Ovary (tissue), 7 donors: ENCODE measurements at regions not wholly inside any gene's neighbourhood (a gene's known extent, or its start where the extent isn't known, plus 50 kb on each side); places are given as distances from the start of the nearest gene placed in this dataset.

ENCODE experiments used
- DNase-seq, 5 donors: peaks; one replicate each; pipeline ENCODE4 v3.0.0-alpha.2; 2019 to 2020
- H3K27ac ChIP-seq, 2 donors: fragments of 200-600 bp; one replicate each; pipeline versions ENCODE4 v1.5.1 to v1.8.0; 2019 to 2022
- H3K27me3 ChIP-seq: fragments of 200-600 bp; one replicate; pipeline ENCODE4 v1.8.0; 2022
- H3K36me3 ChIP-seq: fragments of 200-600 bp; sonication (generic); one replicate; pipeline ENCODE4 v1.5.1; 2019
- H3K4me1 ChIP-seq: one replicate; pipeline ENCODE4 v1.8.1; 2013; ENCODE audit warnings: mild to moderate bottlenecking, moderate library complexity; ENCODE audit not compliant: insufficient read depth
- H3K4me3 ChIP-seq: fragments of 200-600 bp; sonication (generic); one replicate; pipeline ENCODE4 v1.5.1; 2017
- H3K9me3 ChIP-seq, 2 donors: fragments of 200-600 bp in 1 of 2; sonication (generic) in 1 of 2; one replicate each; pipeline versions ENCODE4 v1.5.1 to v1.8.1; 2013 to 2019; ENCODE audit warnings: mild to moderate bottlenecking in 1 of 2, moderate library complexity in 1 of 2
- CTCF ChIP-seq, 3 donors: fragments of 450-650 bp in 2 of 3; fragments of 200-600 bp in 1 of 3; IDR thresholded peaks; one replicate each; pipeline versions ENCODE4 v1.5.1 to v1.8.0; 2016 to 2022; ENCODE audit warnings: antibody characterized with exemption in 3 of 3, mild to moderate bottlenecking in 1 of 3
- EP300 ChIP-seq: sonication (generic); formaldehyde crosslinking; IDR thresholded peaks from one replicate; pipeline ENCODE4 v1.6.1; 2017; ENCODE audit warnings: antibody characterized with exemption
- POLR2A ChIP-seq: fragments of 450-650 bp; IDR thresholded peaks from one replicate; pipeline ENCODE4 v1.6.1; 2017; ENCODE audit warnings: antibody characterized with exemption, mild to moderate bottlenecking, moderate library complexity
- WGBS, 3 donors: extraction: QIAGEN DNeasy Blood & Tissue Kit in 1 of 3; methylation state at CpG; one replicate each; pipeline versions ENCODE4 v1.1.5 to v1.1.7; 2013 to 2017; 5-methylcytosine and 5-hydroxymethylcytosine counted together
- intact Hi-C, 4 donors: fragments of 100-400 bp; cut with DNase I; formaldehyde crosslinking; loops; one replicate each; pipeline versions ENCODE4 v1.11.0 to v1.15.1; 2022 to 2023
- donor health status: DM: no; HTN: no; CAD: no; lungs with moderate emphysema.
- donor health status: DM: no; HTN: no; CAD: no.
- donor health status: Bipolar disorder and iron deficiency.
- donor health status: DM: no; HTN: no; CAD: no.
- donor health status: DM: yes; HTN: yes; CAD: no.

DNA sequence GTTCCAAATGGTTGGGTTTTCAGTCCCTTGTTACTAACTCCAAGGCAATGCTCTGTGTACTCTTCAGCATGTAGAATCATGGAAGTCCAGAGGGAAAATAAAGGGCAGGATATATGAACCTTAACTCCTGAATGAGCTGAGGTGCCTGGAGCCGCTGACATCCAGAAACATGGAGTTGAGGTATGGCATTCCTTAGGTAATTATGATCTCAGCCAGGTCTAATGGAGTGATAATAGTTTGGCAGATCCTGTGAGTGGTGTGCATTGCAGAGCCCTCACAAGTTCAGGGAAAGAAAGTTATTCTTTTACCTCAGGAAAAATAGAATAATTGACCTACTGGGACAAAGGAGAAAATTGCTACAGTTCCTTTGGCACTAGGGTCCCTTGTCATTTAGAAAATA lies 369.1 kb downstream of the ZNF608 start:
- TF ChIP-seq POLR2A (no peak), EP300 (no peak), CTCF (IDR thresholded peaks at IDR 0.05) (no peak)
- Histone ChIP-seq H3K4me3 (no peak overlapping the region), H3K27ac (no peak overlapping the region), H3K27me3 (no peaks in the 10 kb centered on the region), H3K9me3 (no peaks in the 10 kb centered on the region), H3K4me1 (no peaks in the 10 kb centered on the region), H3K36me3 (no peaks in the 10 kb centered on the region)
- intact Hi-C loops, result no loop called here
- WGBS, 3 donors, result 89 to 100% (median 91%) methylated on average over 1 of the region's 1 CpG
- DNase-seq, result no peak

- 95 to 98% (median 97%) methylated on average over 3 of the region's 3 CpGs for WGBS, 3 donors
- intact Hi-C loops, result no loop called here
- Histone ChIP-seq H3K27ac (no peak overlapping the region), H3K4me1 (no peaks in the 10 kb centered on the region), H3K27me3 (no peaks in the 10 kb centered on the region), H3K36me3 (no peaks in the 10 kb centered on the region), H3K4me3 (no peak overlapping the region), H3K9me3 (no peaks in the 10 kb centered on the region)
- no peak for TF ChIP-seq CTCF (IDR thresholded peaks at IDR 0.05)
- no peak for TF ChIP-seq POLR2A
- no peak for TF ChIP-seq EP300
- no peak for DNase-seq
Measured at GRCh38 chr5:124373883-124374282, 372.6 kb downstream of the ZNF608 start.

DNA sequence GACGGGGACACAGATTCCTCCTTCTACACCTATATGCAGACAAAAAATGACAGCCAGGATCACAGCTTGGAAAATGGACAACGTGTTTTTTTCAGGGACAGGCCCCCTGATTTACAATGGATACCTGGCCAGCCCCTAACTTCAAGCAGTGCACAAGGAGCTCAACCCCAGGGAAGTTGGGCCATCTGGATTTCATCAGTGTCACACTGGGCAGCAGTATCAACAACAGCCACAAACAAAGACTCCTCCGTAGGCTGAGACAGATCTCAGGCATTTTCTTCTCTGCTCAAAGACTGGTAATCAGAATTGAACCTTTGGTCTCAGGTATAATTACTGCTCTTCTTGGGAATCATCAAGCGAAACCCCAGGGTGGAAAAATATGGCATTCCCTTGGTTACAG lies 374.0 kb downstream of the ZNF608 start:
- Histone ChIP-seq H3K9me3 (no peaks in the 10 kb centered on the region), H3K27me3 (no peaks in the 10 kb centered on the region), H3K27ac (no peak overlapping the region), H3K36me3 (no peaks in the 10 kb centered on the region), H3K4me3 (no peak overlapping the region), H3K4me1 (no peaks in the 10 kb centered on the region)
- TF ChIP-seq CTCF (IDR thresholded peaks at IDR 0.05) (no peak), POLR2A (no peak), EP300 (no peak)
- no peak for DNase-seq
- 76 to 85% (median 83%) methylated on average over 4 of the region's 4 CpGs for WGBS, 3 donors
- intact Hi-C loops, result no loop called here

- Histone ChIP-seq H3K36me3 (no peaks in the 10 kb centered on the region), H3K27ac (no peak overlapping the region), H3K4me3 (no peak overlapping the region), H3K9me3 (no peaks in the 10 kb centered on the region), H3K27me3 (no peaks in the 10 kb centered on the region), H3K4me1 (no peaks in the 10 kb centered on the region)
- no peak for DNase-seq
- 69 to 76% (median 75%) methylated on average over 4 of the region's 4 CpGs for WGBS, 3 donors
- TF ChIP-seq EP300, result no peak
- no peak for TF ChIP-seq POLR2A
- no peak for TF ChIP-seq CTCF (IDR thresholded peaks at IDR 0.05)
- intact Hi-C loops, result no loop called here
Measured at GRCh38 chr5:124371111-124371706, 375.2 kb downstream of the ZNF608 start.

DNA sequence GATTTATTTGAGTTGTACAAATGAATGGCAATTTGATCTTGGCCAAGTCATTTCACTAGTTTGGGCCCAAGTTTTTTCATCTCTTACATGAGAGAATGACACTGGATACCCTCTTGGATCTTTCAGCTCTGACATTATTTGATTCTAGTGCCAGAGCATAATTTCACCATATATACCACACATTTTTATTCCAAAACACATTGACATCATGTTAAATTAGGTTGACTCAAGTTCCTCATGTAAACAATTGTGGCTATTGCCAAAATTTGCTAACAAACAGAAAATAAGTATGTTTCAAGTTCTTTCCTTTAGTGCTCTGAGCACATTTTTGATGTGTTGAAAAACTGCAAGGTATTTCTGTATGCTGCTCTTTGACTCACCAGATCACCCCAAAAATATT lies 375.8 kb downstream of the ZNF608 start:
- no peak overlapping the region for H3K4me3 ChIP-seq
- no peaks in the 10 kb centered on the region for H3K4me1 ChIP-seq
- intact Hi-C loops, result no loop called here
- no peak for TF ChIP-seq EP300
- TF ChIP-seq CTCF (IDR thresholded peaks at IDR 0.05), result no peak
- no peak for TF ChIP-seq POLR2A
- no peak overlapping the region for H3K27ac ChIP-seq
- no peaks in the 10 kb centered on the region for H3K27me3 ChIP-seq
- H3K36me3 ChIP-seq, result no peaks in the 10 kb centered on the region
- no peaks in the 10 kb centered on the region for H3K9me3 ChIP-seq
- DNase-seq, result no peak
